ENCODE measurements at regions not wholly inside any gene's neighbourhood (a gene's known extent, or its start where the extent isn't known, plus 50 kb on each side); places are given as distances from the start of the nearest gene placed in this dataset.

- H3K4me3 Mint-ChIP-seq, result no peak overlapping the region
- H3K27me3 ChIP-seq (ENCODE audit: insufficient read depth, low read length), result no peaks in the 10 kb centered on the region
- no peaks in the 10 kb centered on the region for H3K4me1 ChIP-seq (ENCODE audit: insufficient read depth, low read length)
- intact Hi-C loops (cut with micrococcal nuclease), result no loop called here
- POLR2A ChIA-PET (ENCODE audit: partially characterized antibody), result no interaction called here
- H3K27me3 Mint-ChIP-seq, result no peaks in the 10 kb centered on the region
- no peaks in the 10 kb centered on the region for H3K36me3 ChIP-seq (ENCODE audit: insufficient read depth, low read length)
- no peak overlapping the region for H3K4me3 ChIP-seq (ENCODE audit: low read length in 2 of 2)
- peaks cover 0 to 3% (median 0%) of the 10 kb centered on the region in 8 donors for H3K9me3 Mint-ChIP-seq
- no peaks in the 10 kb centered on the region for H3K36me3 Mint-ChIP-seq
- H3K27ac ChIP-seq (ENCODE audit: low read depth, low read length), result no peak overlapping the region
- CTCF ChIA-PET (ENCODE audit: partially characterized antibody), result no interaction called here
- H3K9me3 ChIP-seq (ENCODE audit: control insufficient read depth in 1 of 2, low read length in 2 of 2), result no peaks in the 10 kb centered on the region
- no peak overlapping the region for H3K27ac Mint-ChIP-seq
- DNase-seq, result no peak
- H3K4me1 Mint-ChIP-seq, result no peaks in the 10 kb centered on the region
Observed at GRCh38 chr3:23117856-23118255, 85.3 kb upstream of the UBE2E2 start.

- Histone ChIP-seq H3K9me3 (ENCODE audit: control insufficient read depth in 1 of 2, low read length in 2 of 2) (no peaks in the 10 kb centered on the region), H3K27me3 (ENCODE audit: insufficient read depth, low read length) (no peaks in the 10 kb centered on the region), H3K4me1 (ENCODE audit: insufficient read depth, low read length) (no peaks in the 10 kb centered on the region), H3K27ac (ENCODE audit: low read depth, low read length) (no peak overlapping the region), H3K4me3 (ENCODE audit: low read length in 2 of 2) (no peak overlapping the region), H3K36me3 (ENCODE audit: insufficient read depth, low read length) (no peaks in the 10 kb centered on the region)
- intact Hi-C loops (cut with micrococcal nuclease), result no loop called here
- peaks cover 0 to 1% of the 10 kb centered on the region in 2 donors for H3K27me3 Mint-ChIP-seq
- no peak for DNase-seq
- no peak overlapping the region for H3K4me3 Mint-ChIP-seq
- POLR2A ChIA-PET (ENCODE audit: partially characterized antibody), result no interaction called here
- no peaks in the 10 kb centered on the region for H3K4me1 Mint-ChIP-seq
- CTCF ChIA-PET (ENCODE audit: partially characterized antibody), result no interaction called here
- H3K9me3 Mint-ChIP-seq, result peaks cover 0 to 8% (median 0%) of the 10 kb centered on the region in 8 donors
- H3K36me3 Mint-ChIP-seq, result no peaks in the 10 kb centered on the region
- H3K27ac Mint-ChIP-seq, result no peak overlapping the region
Observed at GRCh38 chr3:23127196-23127595, 75.9 kb upstream of the UBE2E2 start.

GRCh38 chr3:23128655-23129054 is 74.5 kb upstream of the UBE2E2 start:
- Histone ChIP-seq H3K4me1 (ENCODE audit: insufficient read depth, low read length) (no peaks in the 10 kb centered on the region), H3K27me3 (ENCODE audit: insufficient read depth, low read length) (no peaks in the 10 kb centered on the region), H3K9me3 (ENCODE audit: control insufficient read depth in 1 of 2, low read length in 2 of 2) (no peaks in the 10 kb centered on the region), H3K36me3 (ENCODE audit: insufficient read depth, low read length) (no peaks in the 10 kb centered on the region), H3K4me3 (ENCODE audit: low read length in 2 of 2) (no peak overlapping the region), H3K27ac (ENCODE audit: low read depth, low read length) (no peak overlapping the region)
- Mint-ChIP-seq H3K27ac (no peak overlapping the region), H3K27me3 (peaks cover 0 to 1% of the 10 kb centered on the region in 2 donors), H3K9me3 (peaks cover 0 to 8% (median 0%) of the 10 kb centered on the region in 8 donors), H3K4me1 (no peaks in the 10 kb centered on the region), H3K4me3 (no peak overlapping the region), H3K36me3 (no peaks in the 10 kb centered on the region)
- intact Hi-C loops (cut with micrococcal nuclease), result no loop called here
- ChIA-PET POLR2A (ENCODE audit: partially characterized antibody) (no interaction called here), CTCF (ENCODE audit: partially characterized antibody) (interaction anchor here (1.5 kb wide), 1 partner anchor 23 kb away, joined by 3 read pairs; no protein-coding TSS in a partner anchor)
- no peak for DNase-seq

- H3K4me3 ChIP-seq (ENCODE audit: low read length in 2 of 2), result no peak overlapping the region
- H3K4me3 Mint-ChIP-seq, result no peak overlapping the region
- no peaks in the 10 kb centered on the region for H3K4me1 Mint-ChIP-seq
- H3K27ac Mint-ChIP-seq, result no peak overlapping the region
- H3K9me3 Mint-ChIP-seq, result peaks cover 0 to 12% (median 0%) of the 10 kb centered on the region in 8 donors
- CTCF ChIA-PET (ENCODE audit: partially characterized antibody), result interaction anchor here (1.5 kb wide), 1 partner anchor 23 kb away, joined by 3 read pairs; no protein-coding TSS in a partner anchor
- no peak for DNase-seq
- POLR2A ChIA-PET (ENCODE audit: partially characterized antibody), result no interaction called here
- intact Hi-C loops (cut with micrococcal nuclease), result no loop called here
- peaks cover 0 to 1% of the 10 kb centered on the region in 2 donors for H3K27me3 Mint-ChIP-seq
- H3K36me3 Mint-ChIP-seq, result no peaks in the 10 kb centered on the region
- no peaks in the 10 kb centered on the region for H3K27me3 ChIP-seq (ENCODE audit: insufficient read depth, low read length)
- H3K4me1 ChIP-seq (ENCODE audit: insufficient read depth, low read length), result no peaks in the 10 kb centered on the region
- no peaks in the 10 kb centered on the region for H3K9me3 ChIP-seq (ENCODE audit: control insufficient read depth in 1 of 2, low read length in 2 of 2)
- H3K27ac ChIP-seq (ENCODE audit: low read depth, low read length), result no peak overlapping the region
- no peaks in the 10 kb centered on the region for H3K36me3 ChIP-seq (ENCODE audit: insufficient read depth, low read length)
Observed at GRCh38 chr3:23129117-23129516, 74.0 kb upstream of the UBE2E2 start.

- Mint-ChIP-seq H3K36me3 (no peaks in the 10 kb centered on the region), H3K27ac (no peak overlapping the region), H3K4me3 (no peak overlapping the region), H3K9me3 (peaks cover 0 to 17% (median 0%) of the 10 kb centered on the region in 8 donors), H3K4me1 (no peaks in the 10 kb centered on the region), H3K27me3 (peaks cover 0 to 1% of the 10 kb centered on the region in 2 donors)
- Histone ChIP-seq H3K27me3 (ENCODE audit: insufficient read depth, low read length) (no peaks in the 10 kb centered on the region), H3K4me3 (ENCODE audit: low read length in 2 of 2) (no peak overlapping the region), H3K27ac (ENCODE audit: low read depth, low read length) (no peak overlapping the region), H3K9me3 (ENCODE audit: control insufficient read depth in 1 of 2, low read length in 2 of 2) (no peaks in the 10 kb centered on the region), H3K36me3 (ENCODE audit: insufficient read depth, low read length) (no peaks in the 10 kb centered on the region), H3K4me1 (ENCODE audit: insufficient read depth, low read length) (no peaks in the 10 kb centered on the region)
- CTCF ChIA-PET (ENCODE audit: partially characterized antibody), result interaction anchor here (1.5 kb wide), 1 partner anchor 24 kb away, joined by 3 read pairs; no protein-coding TSS in a partner anchor
- POLR2A ChIA-PET (ENCODE audit: partially characterized antibody), result no interaction called here
- intact Hi-C loops (cut with micrococcal nuclease), result no loop called here
- no peak for DNase-seq
Observed at GRCh38 chr3:23129817-23130216, 73.3 kb upstream of the UBE2E2 start.

- DNase-seq, result no peak
- ChIA-PET POLR2A (ENCODE audit: partially characterized antibody) (no interaction called here), CTCF (ENCODE audit: partially characterized antibody) (no interaction called here)
- H3K4me3 Mint-ChIP-seq, result no peak overlapping the region
- H3K4me1 Mint-ChIP-seq, result no peaks in the 10 kb centered on the region
- no peak overlapping the region for H3K27ac Mint-ChIP-seq
- intact Hi-C loops (cut with micrococcal nuclease), result no loop called here
- Histone ChIP-seq H3K4me3 (ENCODE audit: low read length in 2 of 2) (no peak overlapping the region), H3K9me3 (ENCODE audit: control insufficient read depth in 1 of 2, low read length in 2 of 2) (no peaks in the 10 kb centered on the region), H3K4me1 (ENCODE audit: insufficient read depth, low read length) (no peaks in the 10 kb centered on the region), H3K27ac (ENCODE audit: low read depth, low read length) (no peak overlapping the region), H3K27me3 (ENCODE audit: insufficient read depth, low read length) (no peaks in the 10 kb centered on the region), H3K36me3 (ENCODE audit: insufficient read depth, low read length) (no peaks in the 10 kb centered on the region)
- H3K27me3 Mint-ChIP-seq, result peaks cover 0 to 1% of the 10 kb centered on the region in 2 donors
- H3K36me3 Mint-ChIP-seq, result no peaks in the 10 kb centered on the region
- H3K9me3 Mint-ChIP-seq, result peaks cover 0 to 18% (median 0%) of the 10 kb centered on the region in 8 donors
Observed at GRCh38 chr3:23130406-23130805, 72.7 kb upstream of the UBE2E2 start.

GRCh38 chr3:23135026-23135785 is 67.9 kb upstream of the UBE2E2 start:
- Mint-ChIP-seq H3K27me3 (peaks cover 0 to 2% of the 10 kb centered on the region in 2 donors), H3K27ac (no peak overlapping the region), H3K36me3 (no peaks in the 10 kb centered on the region), H3K4me1 (no peaks in the 10 kb centered on the region), H3K9me3 (peaks cover 0 to 11% (median 3%) of the 10 kb centered on the region in 8 donors), H3K4me3 (no peak overlapping the region)
- Histone ChIP-seq H3K4me3 (ENCODE audit: low read length in 2 of 2) (no peak overlapping the region), H3K4me1 (ENCODE audit: insufficient read depth, low read length) (no peaks in the 10 kb centered on the region), H3K27me3 (ENCODE audit: insufficient read depth, low read length) (no peaks in the 10 kb centered on the region), H3K36me3 (ENCODE audit: insufficient read depth, low read length) (no peaks in the 10 kb centered on the region), H3K9me3 (ENCODE audit: control insufficient read depth in 1 of 2, low read length in 2 of 2) (no peaks in the 10 kb centered on the region), H3K27ac (ENCODE audit: low read depth, low read length) (no peak overlapping the region)
- ChIA-PET POLR2A (ENCODE audit: partially characterized antibody) (no interaction called here), CTCF (ENCODE audit: partially characterized antibody) (interaction anchor here (0.8 to 1.2 kb wide), 2 partner anchors 13 to 376 kb away, joined by 3 read pairs; no protein-coding TSS in a partner anchor)
- intact Hi-C loops (cut with micrococcal nuclease), result no loop called here
- no peak for DNase-seq
